KBM-7 (cell line): ENCODE measurements at regions not wholly inside any gene's neighbourhood (a gene's known extent, or its start where the extent isn't known, plus 50 kb on each side); places are given as distances from the start of the nearest gene placed in this dataset.
"Not testable (repeated sequence)": the region's sequence is repeated elsewhere in the genome, so short reads cannot be mapped to it uniquely, and the experiment has no call there.

Experiments used
- DNase-seq: peaks from one replicate; pipeline ENCODE4 v3.0.0-alpha.2; 2015
- in situ Hi-C: fragments of 300-500 bp; cut with MboI; formaldehyde crosslinking; loops from 2 replicates; pipeline ENCODE4 v1.14.3; 2020; ENCODE audit warnings: low sequenced_read_pairs, low pct_unique_long_range_greater_than_20kb, mixed read lengths

DNA sequence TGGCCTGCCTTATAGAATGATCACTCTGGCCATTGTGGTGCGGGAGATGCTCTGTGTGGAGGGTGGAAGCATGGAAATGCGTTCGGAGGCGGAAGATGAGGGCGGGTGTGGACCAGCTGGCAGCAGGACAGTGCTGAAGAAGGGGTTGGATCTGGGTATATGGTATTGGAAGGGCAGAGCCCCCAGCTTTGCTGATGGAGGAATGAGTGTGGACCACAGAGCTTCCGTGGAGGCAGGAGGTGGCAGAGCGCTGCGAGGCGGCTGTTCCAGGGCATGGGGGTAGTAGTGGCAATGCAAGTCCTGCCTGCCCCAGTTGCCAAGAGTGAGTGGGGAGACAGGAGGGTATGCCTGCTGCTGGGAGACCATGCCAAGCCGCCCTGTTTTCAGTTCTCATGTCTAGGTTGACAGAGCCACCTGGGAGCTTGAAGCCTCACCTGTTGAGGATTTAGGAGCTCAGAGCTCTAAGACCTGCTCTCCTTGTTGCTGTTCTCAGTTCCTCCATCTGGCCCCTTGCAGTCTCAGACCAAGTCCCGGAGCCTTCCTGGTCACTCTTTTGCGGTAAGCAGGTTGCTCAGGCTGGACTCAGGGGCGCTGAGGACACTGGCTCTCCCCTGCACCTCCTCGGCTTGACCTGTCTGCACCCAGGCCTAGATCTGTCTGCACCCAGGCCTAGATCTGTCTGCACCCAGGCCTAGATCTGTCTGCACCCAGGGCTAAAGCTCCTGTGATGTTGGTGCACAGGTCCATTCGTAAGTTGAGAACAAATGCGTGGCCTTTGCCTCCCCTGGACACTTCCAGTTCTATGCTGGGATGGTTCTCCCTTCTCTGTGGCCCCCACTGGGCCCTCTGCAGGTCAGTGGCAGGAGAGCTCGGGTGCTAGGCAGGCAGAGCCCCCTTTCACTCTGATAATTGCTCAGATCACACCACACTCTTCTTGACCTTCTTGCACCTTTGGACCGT is 290.5 kb upstream of the HS6ST1 start:
- DNase-seq: no peak
- in situ Hi-C loops: no loop called here

DNA sequence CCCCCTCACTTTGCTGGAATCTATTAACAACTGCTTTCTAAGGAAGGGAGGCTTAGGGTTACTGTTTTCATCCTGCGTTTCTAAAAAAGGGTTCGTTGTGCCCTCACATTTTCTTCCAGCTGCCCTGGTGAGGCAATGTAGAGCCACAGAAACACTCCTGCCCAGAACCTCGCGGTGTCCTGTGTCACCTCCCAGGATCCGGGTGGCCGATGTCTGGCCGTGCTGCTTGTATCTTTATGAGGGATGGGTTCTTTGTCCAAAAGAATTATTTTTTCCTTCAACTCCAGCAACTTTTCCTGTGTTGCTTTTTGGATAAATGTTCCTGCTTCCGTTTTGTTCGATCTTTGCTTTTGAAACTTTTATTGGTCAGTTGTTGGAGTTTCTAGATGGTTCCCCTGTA is 291.8 kb upstream of the HS6ST1 start:
- DNase-seq: no peak
- in situ Hi-C loops: no loop called here

DNA sequence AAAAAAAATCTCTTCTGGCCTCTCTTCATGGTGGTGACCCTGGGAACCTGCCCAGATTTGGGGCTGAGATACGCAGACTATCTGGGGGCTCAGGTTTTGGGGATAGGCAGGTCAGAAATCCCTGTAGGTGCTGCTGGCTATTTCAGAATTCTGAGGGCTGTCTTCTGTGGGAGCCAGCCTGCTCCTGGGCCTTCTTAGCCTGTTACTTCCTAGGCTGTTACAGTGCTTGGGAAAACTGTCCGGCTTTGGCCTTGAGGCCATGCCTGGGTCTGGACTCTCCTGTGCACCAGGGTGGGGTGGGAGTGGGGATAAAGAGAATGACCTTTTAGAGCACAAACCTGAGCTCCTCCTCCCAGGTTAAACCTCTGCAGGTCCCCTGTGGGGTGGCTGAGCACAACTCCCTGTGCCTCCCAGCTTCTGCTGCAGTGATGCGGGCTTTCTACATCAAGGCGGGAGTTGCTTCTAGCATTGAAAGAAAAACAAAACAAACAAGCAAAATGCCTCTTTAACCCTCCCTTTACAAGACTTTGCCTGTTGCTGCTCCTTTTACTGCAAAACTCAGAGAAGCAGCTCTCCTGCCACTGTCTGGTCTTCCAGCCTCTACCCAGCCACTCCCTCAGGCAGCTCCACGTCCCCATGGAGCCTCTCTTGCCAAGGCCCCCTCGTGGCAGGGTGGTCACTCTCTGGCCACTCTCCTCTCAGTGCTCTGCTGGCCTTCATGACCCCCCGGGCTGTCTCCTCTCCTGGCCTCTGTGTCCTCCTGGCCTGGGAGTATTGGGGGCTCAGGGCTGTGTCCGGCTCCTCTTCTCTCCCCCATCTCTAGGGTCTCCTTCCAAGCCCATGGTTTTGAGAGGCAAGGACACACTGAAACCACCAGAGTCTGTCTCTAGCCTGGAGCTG is 293.0 kb upstream of the HS6ST1 start:
- in situ Hi-C loops: no loop called here
- no peak for DNase-seq

DNA sequence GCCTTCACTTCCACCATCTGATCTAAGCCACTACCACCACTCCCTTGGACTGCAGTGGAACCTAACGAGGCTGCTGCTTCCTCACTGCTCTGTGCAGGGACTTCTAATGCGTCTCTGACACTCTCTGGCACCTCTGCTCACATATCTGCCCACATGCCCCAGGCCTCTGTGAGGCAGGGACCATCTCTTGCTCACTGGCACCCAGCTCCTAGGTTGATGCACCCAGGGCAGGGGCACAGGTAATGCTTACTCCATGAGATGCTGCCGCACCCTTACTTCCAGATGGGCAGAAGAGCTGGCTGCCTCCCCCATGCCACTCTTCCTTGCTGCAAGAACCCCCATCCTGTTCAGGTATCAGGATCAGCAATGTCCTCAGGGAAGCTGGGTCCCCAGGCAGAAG is 294.0 kb upstream of the HS6ST1 start:
- DNase-seq: no peak
- in situ Hi-C loops: no loop called here

DNA sequence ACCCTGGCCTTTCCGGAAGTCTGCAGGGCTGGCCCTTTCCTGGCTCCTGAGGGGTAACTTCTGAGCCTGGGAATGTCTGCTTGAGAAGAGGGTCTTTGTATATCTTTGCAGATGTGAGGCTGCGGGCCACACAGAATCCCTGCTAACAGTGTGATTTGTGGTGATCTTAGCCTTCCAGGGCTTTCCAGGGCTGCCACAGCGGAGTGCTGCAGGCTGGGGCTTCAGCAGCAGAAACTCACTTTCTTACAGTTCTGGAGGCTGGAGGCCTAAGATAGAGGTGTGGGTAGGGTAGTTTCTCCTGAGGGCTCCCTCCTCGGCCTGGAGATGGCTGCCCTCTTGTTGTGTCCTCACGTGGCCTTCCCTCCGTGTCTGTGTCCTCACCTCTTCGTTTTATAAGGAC is 294.7 kb upstream of the HS6ST1 start:
- in situ Hi-C loops: no loop called here
- no peak for DNase-seq

DNA sequence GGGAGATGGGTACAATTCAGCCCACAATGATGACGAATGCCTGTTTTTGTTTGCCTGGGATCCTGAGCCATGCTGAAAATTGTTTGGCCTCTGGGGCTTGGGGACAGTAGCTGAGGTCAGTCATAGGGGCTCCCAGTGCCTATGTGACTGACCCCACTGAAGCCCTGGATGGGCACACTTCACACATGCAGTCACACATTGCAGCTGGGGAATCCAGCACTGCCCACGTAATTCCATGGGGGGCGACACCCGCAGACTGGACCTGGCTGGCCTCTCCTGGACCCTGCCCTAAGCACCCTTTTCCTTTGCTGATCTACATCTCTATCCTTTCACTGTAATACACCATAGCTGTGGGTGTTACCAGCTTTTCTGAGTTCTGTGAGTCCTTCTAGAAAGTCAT is 295.2 kb upstream of the HS6ST1 start:
- DNase-seq: no peak
- in situ Hi-C loops: no loop called here

DNA sequence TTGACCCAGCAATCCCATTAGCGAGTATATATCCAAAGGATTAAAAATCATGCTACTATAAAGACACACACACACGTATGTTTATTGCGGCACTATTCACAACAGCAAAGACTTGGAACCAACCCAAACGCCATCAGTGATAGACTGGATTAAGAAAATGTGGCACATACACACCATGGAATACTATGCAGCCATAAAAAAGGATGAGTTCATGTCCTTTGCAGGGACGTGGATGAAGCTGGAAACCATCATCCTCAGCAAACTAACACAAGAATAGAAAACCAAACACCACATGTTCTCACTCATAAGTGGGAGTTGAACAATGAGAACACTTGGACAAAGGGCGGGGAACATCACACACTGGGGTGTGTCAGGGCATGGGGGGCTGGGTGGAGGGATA is 296.2 kb upstream of the HS6ST1 start:
- in situ Hi-C loops, DNase-seq: not testable (repeated sequence)

DNA sequence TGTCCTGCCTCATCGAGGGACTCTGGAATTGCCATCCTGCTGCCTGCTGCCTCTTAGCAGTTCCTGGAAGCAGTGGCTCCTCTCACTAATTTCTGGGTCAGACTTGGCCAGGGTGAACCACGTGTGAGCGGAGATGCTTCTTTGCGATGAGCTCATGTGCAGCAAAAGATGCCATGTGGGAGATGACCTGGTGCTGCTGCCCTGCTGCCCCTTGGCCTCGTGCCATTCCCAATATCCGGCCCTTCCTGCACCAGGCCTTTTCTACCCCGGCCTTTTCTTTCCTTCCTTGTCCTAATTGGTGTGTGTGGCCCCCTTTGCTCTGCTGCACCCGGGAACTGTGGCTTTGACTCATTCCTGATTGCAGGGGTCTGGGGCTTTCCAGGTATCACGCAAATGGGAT is 296.9 kb upstream of the HS6ST1 start:
- in situ Hi-C loops: no loop called here

DNA sequence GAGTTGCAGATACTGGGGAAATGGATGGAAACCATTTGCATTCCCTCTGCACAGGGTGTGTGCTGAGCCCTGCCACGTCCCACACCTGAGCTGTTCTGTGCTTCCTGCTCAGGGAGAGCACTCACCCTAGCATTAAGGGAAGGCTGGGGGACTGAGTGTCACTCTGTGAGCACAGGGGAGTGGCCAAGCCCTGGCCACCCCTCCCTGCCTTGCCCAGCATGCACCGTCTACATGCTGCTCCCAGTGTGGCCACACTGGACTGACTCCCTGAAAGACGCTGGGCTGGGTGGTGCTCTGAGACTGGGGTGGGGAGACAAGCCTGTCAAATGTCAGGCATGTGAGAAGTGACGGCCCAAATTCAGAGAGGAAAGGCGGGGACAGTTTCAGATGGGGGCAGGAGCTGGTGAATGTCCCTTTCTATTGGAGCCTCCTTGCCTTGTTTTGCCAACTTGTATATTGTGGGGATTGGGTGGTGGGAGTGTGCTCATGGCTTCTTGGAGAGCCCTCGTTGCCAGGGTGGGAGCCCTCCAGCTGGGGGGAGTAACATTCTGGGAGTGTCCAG is 298.4 kb upstream of the HS6ST1 start:
- in situ Hi-C loops: no loop called here
- no peak for DNase-seq

More for the DNA sequence above, 296.9 kb upstream of the HS6ST1 start:
- DNase-seq: no peak

DNA sequence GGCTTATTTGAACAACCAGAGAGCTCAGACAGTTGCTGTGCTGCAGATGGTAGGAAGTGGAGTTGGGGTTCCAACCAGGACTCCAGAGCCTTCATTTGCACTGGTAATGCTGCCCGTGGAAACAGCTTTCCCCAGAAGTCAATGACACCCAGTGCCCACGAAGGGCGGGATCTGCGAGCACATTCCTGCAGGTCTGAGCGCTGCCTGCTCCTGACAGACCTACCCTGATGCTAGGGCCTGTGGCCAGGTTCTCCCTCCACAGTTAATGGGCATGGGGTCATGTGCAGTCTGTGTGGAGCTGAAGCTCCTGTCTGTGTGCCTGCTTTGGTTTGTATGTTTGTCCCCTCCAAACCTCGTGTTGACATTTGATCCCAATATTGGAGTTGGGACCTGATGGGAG is 299.0 kb upstream of the HS6ST1 start:
- DNase-seq: no peak
- in situ Hi-C loops: no loop called here

DNA sequence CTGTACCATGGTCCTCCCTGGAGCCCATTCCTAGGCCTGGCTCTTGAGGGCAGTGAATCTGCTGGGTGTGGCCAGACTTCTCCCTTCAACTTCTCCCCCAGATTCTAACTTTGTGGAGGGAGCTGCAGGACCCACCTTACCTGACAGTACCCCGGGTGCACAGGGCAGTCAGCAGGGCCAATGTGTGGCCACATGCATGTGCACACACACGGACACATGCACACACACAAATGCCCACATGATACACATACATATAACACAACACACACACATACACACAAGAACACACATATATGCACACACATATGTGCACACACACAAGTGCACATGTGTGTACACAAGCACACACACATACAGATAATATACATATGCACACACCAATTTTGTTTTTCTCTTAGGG is 300.0 kb upstream of the HS6ST1 start:
- no peak for DNase-seq
- in situ Hi-C loops: no loop called here

DNA sequence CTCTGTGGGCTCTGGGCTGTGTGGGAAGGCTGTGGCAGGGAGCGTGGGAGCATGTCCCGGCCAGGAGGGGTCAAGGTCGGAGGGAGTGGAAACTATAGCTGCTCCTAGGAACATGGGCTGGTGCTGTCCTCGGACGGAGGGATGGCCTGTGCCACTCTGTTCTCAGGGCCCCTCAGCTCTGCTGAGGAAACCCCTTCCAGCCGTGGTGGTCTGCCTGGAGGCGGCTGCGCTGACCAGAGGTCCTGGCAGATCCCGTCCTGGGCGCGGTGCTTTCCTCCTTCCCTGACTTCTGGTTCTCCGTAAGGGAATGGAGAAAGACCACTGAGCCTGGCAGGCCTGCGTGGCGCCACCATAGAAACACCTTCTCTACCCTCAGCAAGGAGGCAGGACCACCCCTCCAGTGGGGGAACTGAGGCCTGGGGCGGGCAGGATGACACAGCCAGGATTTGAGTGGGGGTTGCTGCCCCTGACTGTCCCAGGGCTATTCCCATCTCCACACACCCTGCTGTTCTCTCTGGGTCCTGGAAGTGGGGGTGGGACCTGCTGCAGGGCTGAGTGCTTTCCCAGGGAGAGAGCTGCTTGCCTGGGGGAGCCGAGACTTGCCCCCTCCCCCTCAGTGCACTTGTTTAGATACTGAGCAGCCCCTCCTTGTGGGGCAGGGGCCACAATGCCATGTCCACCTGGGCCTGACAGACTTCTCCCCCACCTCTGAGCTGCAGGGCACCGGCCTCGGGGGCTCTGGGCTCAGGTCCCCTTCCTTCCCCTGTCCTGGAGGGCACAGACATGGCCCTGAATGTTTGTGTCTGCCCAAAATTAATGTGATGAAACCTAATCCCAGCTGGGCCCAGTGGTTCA is 301.0 kb upstream of the HS6ST1 start:
- no peak for DNase-seq
- in situ Hi-C loops: no loop called here

DNA sequence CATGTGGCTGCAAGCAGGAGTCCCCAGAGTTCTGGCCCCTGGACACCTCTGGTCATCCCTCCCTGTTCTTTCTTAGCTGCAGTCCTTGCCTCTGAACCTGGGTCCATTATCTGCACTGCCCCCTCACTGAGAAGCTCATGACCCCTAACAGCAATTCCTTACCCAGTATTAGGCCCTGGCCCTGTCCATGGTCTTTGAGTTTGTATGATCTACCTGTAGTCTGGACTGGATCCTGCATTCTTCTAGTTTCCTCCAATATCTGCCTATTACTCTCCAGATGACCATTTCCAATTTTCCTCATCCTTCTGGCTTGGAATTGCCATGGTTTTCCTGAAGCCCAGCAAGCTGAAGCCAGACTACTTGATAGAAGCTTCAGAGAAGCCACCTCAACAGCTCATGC is 302.4 kb upstream of the HS6ST1 start:
- in situ Hi-C loops: no loop called here
- DNase-seq: no peak

DNA sequence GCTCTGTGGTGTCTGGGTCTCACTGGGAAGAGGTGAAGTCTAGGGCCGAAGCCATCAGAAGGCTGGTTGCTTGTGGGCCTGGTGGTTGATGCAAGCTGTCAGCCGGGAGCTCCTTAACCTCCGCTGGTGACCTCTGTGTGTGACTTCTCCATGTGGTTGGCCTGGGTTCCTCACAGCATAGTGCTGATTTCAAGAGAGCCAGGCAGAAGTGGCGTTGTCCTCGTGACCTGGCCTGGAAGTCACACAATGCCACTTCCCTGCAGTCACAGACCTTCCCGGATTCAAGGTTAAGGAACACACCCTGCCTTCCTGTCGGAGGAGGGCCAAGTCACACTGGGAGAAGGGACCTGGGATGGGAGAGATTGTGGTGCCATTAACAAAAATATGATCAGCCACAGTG is 303.7 kb upstream of the HS6ST1 start:
- DNase-seq: no peak
- in situ Hi-C loops: no loop called here

DNA sequence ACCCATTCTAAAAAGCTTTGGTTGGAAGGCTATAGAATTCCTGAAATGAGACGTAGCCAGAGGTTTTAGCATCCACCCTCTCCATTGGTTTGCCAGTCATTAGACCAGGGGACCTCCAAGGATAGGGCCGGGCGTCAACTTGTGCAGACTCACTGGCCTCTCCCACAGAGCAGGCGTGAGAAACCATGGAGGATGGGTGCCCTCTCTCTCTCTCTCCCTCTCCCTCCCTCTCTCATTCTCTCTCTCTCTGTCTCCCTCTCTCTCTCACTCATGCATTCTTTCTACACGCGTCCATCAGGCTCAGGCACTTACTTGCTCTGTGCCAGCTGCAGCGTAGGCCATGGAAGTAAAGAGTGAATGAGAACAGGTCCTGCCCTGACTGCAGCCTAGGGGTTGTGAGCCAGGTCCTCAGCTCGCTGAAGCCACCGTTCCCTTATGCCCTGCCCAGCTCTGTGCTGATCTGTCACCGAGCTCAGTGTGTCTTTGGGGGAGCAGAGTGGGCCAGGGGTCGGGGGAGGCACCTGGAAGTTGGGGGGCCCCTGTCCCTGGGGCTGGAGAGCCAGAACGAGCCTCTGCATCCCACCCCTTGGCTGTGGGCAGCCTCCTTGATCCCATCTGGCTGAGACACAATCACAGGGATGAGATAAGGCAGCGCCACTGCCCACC is 304.4 kb upstream of the HS6ST1 start:
- in situ Hi-C loops: no loop called here
- DNase-seq: no peak

DNA sequence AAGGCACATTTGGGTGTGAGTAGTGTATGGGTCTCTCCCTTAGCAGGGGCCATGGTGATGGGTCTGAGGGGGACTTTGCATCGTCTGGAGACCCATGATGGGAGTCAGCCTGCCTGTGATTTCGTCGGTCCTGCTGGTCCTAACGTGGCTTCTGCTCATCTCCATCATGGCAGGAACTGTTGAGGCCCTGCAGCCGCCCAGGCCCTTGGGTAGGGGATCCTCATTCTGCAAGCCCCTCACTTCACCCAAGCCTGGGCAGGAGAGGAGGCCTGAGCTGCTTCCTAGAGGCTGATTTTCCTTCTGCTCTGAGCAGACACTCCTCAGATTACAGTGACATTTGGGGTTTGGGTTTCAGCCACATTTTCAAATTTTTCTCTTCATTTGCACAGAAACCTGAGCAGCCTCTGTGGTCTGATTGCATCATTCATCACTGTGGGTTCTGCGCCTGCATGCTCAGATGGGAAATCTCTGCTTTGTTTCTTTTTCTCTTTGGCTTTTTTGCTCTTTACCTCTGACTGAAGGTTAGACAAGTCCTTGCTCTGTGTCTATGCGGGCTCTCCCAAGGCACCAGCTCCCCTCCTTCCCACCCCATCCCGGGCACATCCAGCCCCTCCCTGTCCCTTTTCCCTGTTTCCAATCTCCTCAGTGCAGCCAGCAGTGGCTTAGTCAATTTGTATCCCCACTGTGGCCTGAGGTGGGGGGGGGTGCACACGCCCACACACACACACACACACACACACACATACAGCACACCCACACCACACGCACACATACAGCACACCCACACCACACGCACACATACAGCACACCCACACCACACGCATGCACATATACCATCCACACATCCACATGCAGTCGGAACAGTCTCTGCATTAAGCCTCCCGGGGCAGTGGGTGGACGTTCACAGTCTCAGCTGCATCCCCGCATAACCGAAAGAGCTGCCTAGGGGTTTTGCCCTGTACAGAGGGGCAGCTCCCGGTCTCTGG is 305.4 kb upstream of the HS6ST1 start:
- in situ Hi-C loops: no loop called here
- DNase-seq: peak; percentile 67

DNA sequence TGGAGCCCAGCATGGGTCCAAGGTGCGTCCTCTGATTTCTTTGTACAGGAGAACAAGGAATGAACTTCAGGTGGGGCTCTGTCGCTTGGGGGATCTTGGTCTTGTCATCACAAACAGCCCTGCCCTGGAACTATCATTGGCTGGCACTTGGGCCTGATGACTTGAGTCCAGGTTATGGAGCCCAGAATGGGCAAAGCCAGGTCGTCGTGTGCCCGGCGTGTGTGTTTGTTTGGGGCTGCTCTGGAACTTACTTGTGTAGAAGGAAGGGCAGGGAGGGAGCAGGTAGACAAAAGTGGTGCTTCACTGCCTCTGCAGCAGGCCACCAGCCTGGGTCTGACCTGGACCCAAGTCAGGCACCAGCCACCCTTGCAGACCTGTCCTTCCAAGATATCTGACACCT is 306.3 kb upstream of the HS6ST1 start:
- in situ Hi-C loops: no loop called here
- DNase-seq: no peak
